ENCODE measurements at regions not wholly inside any gene's neighbourhood (a gene's known extent, or its start where the extent isn't known, plus 50 kb on each side); places are given as distances from the start of the nearest gene placed in this dataset.
"Not testable (repeated sequence)": the region's sequence is repeated elsewhere in the genome, so short reads cannot be mapped to it uniquely, and the experiment has no call there.

DNA sequence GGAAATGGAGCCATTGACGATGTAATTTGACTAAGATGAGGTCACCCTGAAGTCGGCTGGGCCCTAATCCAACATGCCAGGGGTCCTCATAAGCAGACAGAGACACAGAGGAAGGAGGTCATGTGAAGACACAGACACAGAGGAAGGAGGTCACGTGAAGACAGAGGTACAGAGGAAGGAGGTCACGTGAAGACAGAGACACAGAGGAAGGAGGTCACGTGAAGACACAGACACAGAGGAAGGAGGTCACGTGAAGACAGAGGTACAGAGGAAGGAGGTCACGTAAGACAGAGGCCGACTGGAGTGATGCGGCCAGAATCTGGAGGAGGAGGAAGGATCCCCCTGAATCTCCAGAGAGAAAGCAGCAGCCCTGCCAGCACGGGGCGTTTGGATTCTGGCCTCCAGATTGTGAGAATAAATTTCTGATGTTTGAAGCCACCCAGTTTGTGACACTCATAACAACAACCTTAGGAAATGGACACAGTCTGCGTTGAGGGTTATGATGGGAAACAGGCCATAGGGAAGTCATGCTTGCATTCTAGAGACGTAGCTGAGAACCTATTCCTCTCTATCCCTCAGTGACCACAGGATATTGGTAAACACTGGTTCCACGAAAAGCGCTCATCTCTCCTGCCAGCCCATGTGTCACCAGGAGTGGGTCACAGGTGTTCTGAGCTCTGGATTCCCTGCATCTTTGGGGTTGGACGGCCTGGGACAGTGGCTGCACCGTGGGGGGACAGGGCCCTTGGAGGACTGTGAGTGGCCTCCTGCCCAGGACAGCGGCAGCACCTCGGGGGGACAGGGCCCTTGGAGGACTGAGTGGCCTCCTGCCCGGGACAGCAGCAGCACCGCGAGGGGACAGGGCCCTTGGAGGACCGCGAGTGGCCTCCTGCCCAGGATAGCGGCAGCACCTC, 108.5 kb downstream of the SOX1 start:
- no peak for DNase-seq

GRCh38 chr13:112176141-112177119, 109.5 kb downstream of the SOX1 start:
- DNase-seq: not testable (repeated sequence)

DNA sequence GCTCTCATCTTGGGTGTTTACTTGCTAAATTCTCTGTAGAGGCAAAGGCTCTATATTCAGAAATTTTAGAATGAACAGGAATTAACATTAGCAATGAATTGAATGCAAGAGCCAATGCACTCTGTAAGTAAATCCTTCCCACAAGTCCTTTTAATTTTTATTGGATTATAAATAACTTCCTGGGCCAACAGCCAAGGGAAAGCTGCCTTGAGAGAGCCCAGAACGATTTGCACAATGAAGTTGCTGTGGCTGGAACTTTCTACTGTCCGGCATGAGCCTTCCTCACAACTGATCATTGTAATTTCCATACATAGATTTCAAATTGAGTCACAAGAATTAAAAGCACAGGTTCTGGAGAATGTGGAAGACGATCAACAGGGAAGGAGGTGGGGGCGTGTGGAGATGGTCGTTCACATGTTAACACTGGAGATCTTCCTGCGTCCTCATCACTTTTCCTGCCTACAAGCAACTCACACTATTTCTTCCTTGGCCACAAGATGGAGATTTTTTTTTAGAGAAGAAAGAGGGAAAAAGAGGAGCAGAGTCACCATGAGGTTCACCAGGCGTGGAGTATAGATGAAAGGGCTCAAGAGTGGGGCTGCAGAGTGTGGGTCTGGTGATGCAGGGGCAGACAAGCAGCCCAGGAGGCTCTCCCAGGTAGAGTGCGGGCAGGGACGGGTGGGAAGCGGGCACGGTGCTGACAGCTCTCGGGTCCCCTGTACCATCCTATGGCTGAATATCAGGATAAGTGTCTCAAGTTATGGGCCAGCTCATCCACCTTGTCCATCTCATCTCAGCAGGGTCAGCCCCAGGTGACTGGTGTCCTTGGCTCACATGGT, 110.7 kb downstream of the SOX1 start:
- no peak for DNase-seq

GRCh38 chr13:112178769-112179168, 111.8 kb downstream of the SOX1 start:
- no peak for DNase-seq

DNA sequence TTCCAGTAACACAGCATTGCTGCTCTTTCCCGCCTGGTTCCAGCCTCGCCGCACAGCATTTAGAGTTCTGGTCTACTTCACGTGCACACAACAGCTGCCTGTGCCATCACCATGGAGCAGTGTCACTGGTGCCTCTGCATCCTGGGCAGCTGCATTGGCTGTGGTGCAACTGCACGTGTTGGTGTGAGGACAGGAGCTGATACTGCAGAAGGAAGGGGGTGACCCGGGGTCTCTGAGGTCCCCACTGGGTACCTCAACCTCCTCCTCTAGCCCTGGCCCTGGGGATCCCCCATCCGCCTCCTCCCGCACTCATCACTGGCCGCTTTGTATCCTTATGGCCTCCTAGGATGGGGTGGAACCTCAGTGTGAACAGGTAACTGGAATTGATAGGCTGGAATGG, 112.5 kb downstream of the SOX1 start:
- no peak for DNase-seq

DNA sequence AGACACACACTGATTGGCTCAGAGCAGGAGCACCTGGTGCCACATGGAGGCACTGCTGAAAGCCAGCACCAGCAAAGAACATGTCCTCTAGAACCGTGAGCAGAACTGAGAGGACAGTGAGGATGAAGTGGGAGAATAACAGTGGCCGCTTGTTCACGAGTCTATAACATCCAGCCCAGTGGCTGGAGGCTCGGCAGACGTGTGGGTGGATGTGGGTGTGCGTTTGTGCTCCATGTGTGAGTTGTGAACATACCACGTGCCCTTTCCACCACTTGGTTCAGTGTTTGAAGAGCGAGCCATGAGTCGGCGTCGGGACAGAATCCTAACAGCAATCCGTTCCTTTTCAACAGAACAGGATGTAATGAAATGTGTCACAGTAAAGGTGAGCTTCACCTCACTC, 113.0 kb downstream of the SOX1 start:
- no peak for DNase-seq

DNA sequence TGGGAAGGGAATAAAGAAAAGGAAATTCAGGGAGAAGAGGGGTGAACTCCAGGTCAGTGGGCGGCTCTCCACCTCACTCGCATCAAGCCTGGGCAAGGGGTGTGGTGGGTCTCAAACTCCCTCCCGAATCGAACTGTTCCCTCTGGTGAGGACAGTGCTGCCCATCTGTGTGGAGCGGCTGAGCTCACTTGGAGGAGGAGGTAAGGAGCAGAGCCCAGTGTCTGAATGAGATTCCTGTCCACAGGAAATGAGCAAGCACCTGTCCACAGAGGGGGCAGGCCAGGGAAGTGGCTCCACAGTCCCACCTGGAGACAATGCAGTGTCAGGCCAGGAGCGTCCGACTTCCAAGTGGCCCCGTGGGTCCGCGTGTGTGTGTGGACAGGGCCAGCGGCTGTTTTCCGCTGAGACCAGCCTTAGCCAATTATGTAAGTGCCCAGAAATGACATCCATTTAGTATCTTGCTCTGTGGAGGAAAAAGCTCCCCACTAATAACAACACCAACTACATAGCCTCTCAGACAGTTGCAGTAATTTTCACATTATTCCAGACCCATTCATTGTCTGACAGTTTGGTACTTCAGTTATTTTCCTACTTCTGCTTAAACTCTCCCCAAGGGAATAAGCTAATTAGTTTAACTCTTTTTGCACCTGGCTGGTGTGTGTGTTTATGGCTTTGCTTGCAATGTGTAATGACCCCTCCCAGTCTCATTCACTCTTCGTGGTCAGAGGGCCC, 114.6 kb downstream of the SOX1 start:
- no peak for DNase-seq

DNA sequence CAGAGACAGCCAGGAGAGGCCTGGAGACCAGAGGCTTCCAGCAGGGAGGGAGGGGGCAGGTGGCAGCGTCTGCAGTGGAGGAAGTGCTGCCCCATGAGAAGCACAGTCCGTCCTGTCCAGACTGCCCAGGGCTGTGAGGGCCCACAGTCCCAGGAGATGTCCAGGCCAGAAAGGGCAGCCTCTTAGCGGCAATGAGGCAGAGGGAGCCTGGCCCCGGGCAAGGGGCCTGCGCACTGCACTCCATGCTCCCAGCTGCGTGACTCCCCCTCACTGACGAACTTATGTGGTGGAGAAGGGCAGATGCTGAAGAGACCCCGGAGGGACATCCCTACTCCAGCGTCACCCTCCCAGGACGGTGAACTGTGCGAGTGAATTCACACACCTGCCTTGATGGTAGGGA, 115.3 kb downstream of the SOX1 start:
- DNase-seq: no peak

- peak; percentile 21 to 31 for DNase-seq
Measured at GRCh38 chr13:112182846-112183531, 116.0 kb downstream of the SOX1 start.

- no peak for DNase-seq
Measured at GRCh38 chr13:112183532-112184090, 116.7 kb downstream of the SOX1 start.

- no peak for DNase-seq
Measured at GRCh38 chr13:112184261-112184660, 117.3 kb downstream of the SOX1 start.

DNA sequence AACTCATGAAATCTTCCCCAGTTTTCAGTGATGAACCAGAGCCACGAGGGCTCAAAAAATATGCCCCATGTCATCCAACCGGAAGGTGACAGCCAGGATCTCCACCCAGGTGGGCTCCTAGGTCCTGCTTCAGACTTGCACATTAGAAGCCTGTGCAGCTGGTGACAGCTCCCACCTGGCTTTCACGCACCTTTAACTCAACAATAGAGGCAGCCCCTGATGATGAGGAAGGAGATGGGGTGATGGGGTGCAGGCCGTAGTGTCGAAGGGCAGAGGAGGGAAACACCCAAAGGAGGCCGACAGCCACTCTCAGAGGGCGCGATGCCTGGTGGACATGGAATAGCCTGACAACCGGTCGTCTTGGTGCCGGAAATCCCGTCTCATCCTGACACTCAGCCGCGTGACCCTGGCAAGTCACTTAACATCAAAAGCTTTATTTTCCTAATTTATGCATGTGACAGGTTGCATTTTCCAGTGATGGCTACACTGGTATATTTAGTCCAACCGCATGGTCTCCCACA, 118.0 kb downstream of the SOX1 start:
- DNase-seq: no peak

GRCh38 chr13:112185466-112185865, 118.5 kb downstream of the SOX1 start:
- no peak for DNase-seq

DNA sequence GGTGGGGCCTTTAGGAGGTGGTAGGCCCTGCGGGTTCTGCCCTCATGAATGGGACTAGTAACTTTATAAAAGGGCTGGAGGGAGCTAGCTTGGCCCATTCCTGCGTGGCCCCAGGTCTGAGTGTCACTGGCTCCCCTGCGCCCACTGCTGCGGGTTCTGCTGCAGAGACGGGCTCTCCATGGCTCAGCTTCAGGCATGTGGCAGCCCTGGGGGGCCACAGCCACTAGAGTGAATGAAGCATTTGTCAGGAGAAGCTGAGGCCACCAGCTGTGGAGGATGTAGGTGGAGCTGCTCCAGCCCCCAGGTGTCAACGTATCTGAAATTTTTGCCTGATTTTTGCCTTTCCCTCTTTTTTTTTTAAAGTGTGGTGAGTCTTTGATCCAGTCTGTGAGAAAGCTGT, 119.1 kb downstream of the SOX1 start:
- DNase-seq: no peak

- no peak for DNase-seq
Measured at GRCh38 chr13:112187527-112188297, 120.8 kb downstream of the SOX1 start.

DNA sequence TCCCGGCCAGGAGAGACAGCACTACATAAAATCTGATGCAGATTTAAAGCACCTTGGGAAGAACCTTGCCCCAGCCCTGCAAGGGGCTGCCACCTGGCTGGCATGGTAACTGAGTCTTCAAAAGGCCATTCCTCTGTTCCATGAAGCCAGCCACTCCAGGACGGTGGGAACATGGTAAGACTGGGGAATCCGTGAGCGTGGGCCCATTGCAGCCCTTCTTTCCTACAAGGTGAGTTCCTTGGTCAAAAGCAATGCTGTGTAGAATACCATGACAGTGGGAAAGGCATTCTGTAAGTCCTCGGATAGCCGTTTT, 121.3 kb downstream of the SOX1 start:
- no peak for DNase-seq

GRCh38 chr13:112193463-112194166, 126.7 kb downstream of the SOX1 start:
- no peak for DNase-seq

GRCh38 chr13:112194167-112194530, 127.2 kb downstream of the SOX1 start:
- no peak for DNase-seq

DNA sequence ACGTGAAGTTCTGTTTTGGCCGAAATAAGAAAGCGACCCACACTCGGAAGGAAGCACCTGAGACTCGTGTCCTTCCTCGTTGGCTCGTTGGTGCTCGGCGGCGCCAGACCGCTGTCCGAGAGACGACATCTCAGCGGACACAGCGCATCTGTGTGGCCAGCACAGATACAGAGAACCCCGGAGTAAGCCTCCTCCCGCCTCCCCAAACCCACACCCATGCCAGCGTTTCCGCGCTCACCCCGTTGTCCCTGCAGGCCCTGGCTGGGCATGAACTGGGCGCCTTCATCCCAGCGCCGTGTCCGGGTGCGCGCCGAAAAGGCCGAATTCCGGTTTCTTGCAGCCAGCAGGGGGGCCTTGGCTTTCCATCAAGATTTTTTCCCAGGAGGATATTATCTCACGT, 127.6 kb downstream of the SOX1 start:
- DNase-seq: no peak

Measured in inflammatory macrophage treated with lipopolysaccharide for 1 hour (primary cell).